ENCODE measurements at regions not wholly inside any gene's neighbourhood (a gene's known extent, or its start where the extent isn't known, plus 50 kb on each side); places are given as distances from the start of the nearest gene placed in this dataset.
"Not testable (repeated sequence)": the region's sequence is repeated elsewhere in the genome, so short reads cannot be mapped to it uniquely, and the experiment has no call there.

GRCh38 chr10:113479346-113480080 lies 73.3 kb upstream of the HABP2 start:
- peak; percentile 69 for DNase-seq (ENCODE audit: low spot score)
- peak; percentile 72 for ATAC-seq

DNA sequence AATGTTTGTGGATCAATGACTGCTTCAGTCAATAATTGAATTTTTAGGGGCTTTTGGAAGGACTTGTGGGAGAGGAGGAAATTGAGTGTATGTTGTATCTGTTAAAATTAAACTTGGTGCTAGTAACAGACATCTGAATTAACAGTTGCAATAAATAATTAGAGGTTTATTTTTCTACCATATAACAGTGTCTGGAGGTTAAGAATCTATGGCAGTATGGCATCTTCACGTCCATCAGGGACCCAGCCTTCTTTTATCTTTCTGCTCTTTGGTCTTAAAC lies 72.8 kb upstream of the HABP2 start:
- ATAC-seq (peak; percentile 6), DNase-seq (ENCODE audit: low spot score) (no peak)

GRCh38 chr10:113480851-113481502 lies 71.9 kb upstream of the HABP2 start:
- DNase-seq (ENCODE audit: low spot score) (peak; percentile 56), ATAC-seq (peak; percentile 82)

DNA sequence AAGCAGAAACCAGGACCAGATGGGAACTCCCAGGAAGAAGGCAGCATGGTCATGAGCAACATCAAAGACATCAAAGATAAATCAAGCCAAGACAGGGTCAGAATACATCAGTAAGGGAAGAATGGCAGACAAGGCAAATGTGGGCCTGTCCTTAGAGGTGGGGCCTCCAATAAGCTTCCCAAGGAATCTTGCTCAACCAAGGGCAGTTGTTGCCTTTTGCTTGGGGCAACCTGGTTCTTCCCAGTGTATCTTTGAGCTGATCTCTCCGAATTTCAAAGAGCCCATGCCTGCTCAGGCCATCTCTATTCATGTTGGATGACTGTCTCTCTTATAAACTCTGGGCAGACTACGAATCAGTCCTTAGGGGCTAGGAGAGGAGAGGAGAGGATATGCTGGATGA lies 68.4 kb upstream of the HABP2 start:
- DNase-seq (ENCODE audit: low spot score): no peak
- no peak for ATAC-seq

DNA sequence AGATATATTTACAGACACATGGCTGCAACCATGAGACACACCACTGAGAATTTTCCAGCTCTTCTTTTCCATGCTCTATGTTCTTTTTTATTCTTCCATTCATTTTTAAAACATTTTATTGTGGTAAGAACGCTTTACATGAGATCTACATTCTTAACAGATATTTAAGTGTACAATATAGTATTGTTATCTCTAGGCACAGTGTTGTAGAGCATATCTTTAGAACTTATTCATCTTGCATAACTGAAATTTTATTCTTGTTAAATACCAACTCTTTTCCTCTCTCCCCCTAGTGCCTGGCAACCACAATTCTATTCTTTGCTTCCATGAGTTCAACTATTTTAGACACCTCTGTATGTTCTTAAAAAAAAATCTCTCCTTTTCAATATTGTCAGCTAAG lies 67.1 kb upstream of the HABP2 start:
- ATAC-seq (no peak), DNase-seq (ENCODE audit: low spot score) (no peak)

- ATAC-seq (no peak), DNase-seq (ENCODE audit: low spot score) (no peak)
Measured at GRCh38 chr10:113486531-113486930, 66.3 kb upstream of the HABP2 start.

DNA sequence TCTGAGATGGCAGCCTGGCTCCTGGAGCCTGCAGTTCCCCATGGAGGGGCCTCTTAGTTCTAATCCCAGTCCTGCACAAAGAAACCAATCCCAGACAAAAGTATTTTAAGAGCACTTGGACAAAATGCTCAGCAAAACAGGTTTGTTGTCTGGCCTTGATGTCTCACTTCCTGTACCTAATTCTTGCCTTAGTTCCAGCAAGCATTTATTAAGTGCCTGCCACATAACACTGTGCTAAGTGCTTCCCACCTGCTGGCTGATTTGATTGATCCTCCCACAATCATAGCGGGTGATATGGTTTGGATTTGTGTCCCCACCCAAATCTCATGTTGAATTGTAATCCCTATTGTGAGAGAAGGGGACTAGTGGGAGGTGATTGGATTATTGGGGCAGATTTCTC lies 65.7 kb upstream of the HABP2 start:
- no peak for DNase-seq (ENCODE audit: low spot score)

GRCh38 chr10:113488186-113488585 lies 64.7 kb upstream of the HABP2 start:
- no peak for ATAC-seq
- DNase-seq (ENCODE audit: low spot score): no peak

More for the DNA sequence above, 65.7 kb upstream of the HABP2 start:
- ATAC-seq: no peak

DNA sequence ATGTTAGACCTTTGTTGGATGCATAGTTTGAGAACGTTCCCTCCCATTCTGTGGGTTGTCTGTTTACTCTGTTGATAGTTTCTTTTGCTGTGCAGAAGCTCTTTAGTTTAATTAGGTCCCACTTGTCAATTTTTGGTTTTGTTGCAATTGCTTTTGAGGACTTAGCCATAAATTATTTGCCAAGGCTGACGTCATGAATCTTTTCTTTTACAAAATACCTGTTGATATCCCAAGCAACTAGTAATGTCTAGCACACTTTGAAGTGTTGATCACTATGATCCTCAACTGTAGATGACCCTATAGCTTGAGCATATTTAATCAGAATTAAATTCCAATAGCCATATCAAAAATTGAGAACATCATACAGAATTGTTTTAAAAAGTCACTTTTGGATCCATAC lies 63.3 kb upstream of the HABP2 start:
- not testable (repeated sequence) for ATAC-seq

DNA sequence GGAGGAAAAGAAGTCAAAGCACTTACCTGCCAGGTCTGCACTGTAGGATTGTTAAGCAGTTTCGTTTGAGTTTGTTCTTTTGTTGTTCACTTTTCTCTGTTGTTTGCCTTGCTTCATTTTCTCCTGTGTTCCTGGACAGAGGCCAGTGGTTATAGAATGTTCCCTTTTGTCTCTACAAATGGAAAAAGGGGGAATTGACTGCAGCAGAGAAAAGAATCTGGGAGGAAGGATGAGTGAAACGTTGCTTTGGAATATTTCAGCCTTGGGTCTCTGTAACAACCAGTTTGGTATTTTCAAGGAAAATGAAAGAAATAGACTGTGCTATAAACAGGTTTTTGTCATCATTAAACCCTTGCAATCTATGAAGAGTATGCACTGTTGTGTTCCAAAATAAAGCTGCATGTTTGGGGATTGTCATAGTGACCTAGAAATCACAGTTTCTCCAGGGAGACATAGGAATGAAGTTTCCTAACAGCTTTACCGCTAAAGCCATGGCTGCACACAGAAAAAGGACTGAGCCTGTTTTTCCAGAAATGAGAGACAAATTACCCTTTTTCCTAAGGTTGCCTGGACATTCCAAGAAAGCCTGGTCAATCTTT lies 60.8 kb upstream of the HABP2 start:
- no peak for DNase-seq (ENCODE audit: low spot score)
- no peak for ATAC-seq

More for the DNA sequence above, 63.3 kb upstream of the HABP2 start:
- DNase-seq (ENCODE audit: low spot score): not testable (repeated sequence)

DNA sequence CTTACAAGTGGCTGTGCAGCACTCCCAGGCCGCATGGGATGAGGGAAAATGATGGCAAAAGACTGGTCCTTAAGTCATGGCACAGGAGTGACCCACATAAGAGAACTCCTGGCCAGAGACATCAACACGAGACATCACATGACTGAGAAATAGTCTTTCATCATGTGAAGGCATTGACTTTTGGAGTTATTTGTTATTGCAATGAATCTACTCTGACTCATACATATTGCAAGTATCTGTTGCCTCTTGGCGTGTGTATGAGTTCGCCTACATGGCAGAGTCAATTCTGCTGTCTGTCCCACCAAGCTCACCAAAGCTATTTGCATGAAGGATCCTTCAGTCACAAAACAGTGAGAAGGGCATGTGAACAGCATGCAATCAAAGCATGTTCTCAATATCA lies 59.7 kb upstream of the HABP2 start:
- DNase-seq (ENCODE audit: low spot score): no peak
- ATAC-seq: no peak

DNA sequence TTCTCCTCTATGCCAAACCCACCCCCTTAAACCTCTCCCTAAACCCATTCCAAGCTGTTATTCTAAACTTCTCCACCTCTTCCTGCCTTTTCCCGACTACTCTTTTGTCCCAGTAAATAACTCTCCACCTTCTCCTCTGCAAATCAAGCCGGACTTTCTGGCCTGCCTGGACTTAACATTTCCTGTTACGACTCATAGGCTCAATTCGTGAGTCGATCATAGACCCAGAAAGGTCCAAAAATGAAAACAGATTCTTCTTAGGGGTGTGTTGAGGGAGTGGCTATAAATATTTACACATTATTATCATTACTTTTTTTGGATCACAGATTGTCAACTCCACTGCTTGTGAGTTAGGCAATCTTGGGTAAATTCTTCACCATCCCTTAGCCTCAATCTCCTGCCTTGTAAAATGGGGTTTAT lies 59.0 kb upstream of the HABP2 start:
- ATAC-seq (no peak), DNase-seq (ENCODE audit: low spot score) (no peak)

DNA sequence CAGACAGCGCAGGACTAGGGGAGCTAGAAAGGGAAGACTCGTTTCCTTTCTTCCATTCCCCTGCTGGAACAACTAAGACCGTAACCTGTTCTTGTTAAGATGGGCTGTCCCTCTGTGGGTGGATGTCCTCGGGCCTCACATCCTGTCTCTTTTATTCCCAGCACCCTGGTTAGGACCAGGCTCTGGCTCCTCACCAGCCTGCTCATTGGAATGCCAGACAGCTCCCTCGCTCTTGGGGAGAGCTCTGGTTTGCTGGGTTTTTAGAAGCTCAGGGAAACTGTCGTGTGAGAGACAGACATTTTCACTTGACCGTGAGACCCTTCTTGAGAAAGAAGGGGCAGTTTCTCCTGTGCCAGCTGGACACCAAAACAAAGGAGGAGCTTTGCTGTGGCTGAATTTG lies 58.1 kb upstream of the HABP2 start:
- DNase-seq (ENCODE audit: low spot score) (no peak), ATAC-seq (no peak)

DNA sequence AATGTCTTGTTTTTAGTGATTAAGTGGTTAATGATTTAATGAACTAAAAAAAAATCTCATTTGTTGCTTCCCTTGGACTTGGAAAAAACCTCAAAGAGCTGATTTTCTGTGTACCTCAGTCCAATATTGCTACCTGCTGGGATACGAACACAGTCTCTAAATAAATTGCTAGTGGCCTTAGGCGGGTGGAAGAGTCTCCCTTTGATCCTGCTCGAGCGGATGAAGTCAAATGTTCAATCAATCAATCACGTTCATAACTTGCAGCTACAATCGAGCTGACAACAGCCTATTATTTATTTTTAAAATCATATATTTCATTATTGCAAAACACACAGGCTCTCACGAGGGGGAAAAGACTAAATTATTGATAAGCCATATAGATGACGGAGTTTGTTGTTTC lies 57.3 kb upstream of the HABP2 start:
- no peak for ATAC-seq
- DNase-seq (ENCODE audit: low spot score): no peak

GRCh38 chr10:113496111-113497109 lies 56.4 kb upstream of the HABP2 start:
- no peak for ATAC-seq
- no peak for DNase-seq (ENCODE audit: low spot score)

DNA sequence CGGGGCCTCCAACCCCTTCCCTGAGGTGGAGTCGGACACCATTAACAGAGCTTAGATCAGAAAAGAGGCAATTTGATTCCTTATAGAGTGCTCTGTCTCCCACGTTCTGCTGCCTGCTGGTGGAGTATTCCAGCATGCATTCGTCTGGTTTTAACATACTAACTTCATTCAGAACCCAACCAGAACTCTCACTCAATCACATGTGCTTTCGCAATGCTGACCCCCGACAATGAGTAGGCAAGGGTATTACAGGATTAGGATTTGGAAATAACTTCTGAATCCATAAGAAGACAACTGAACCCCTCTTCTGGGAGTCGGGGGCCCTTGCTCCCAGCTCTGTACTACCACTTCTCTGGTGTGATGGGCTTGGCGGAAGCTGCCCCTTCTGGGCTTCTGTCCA lies 55.7 kb upstream of the HABP2 start:
- ATAC-seq (no peak), DNase-seq (ENCODE audit: low spot score) (no peak)

- ATAC-seq: no peak
- DNase-seq (ENCODE audit: low spot score): no peak
Measured at GRCh38 chr10:113498997-113499396, 53.9 kb upstream of the HABP2 start.

DNA sequence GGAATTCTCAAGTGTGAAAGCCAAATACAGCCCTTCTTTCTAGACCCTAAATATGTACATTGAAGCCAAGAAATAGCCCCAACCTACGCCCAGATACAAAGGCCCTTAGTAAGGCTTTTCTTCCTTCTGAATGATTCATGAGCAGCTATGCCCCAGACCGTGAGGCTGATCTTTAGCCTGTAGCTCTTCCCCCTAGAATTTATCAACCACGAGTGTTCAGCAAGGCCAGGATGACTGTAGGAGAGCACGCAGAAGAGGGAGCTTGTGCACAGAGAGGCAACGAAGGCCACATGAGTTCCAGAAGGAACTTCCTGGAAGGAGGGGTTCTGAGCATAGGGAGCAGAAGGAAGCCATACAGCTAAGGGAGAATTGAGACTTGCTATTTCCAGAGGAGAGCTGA lies 53.0 kb upstream of the HABP2 start:
- DNase-seq (ENCODE audit: low spot score) (no peak), ATAC-seq (no peak)

- not testable (repeated sequence) for ATAC-seq; DNase-seq (ENCODE audit: low spot score)
Measured at GRCh38 chr10:113501031-113501430, 51.8 kb upstream of the HABP2 start.
